Fibroblast of pulmonary artery (primary cell): ENCODE measurements at regions not wholly inside any gene's neighbourhood (a gene's known extent, or its start where the extent isn't known, plus 50 kb on each side); places are given as distances from the start of the nearest gene placed in this dataset.
A peak's percentile ranks its signal among the peaks of the same experiment; 100 is the strongest.
"Not testable (repeated sequence)": the region's sequence is repeated elsewhere in the genome, so short reads cannot be mapped to it uniquely, and the experiment has no call there.

Experiments used
- DNase-seq: peaks from one replicate; pipeline ENCODE4 v3.0.0-alpha.2; 2010; ENCODE audit warnings: low read depth
- H3K4me3 ChIP-seq: replicated peaks from 2 replicates; pipeline ENCODE4 v1.5.1; 2011; ENCODE audit warnings: low read depth, mild to moderate bottlenecking, control low read depth, low read length, moderate library complexity
- CTCF ChIP-seq: IDR thresholded peaks from 2 replicates; pipeline ENCODE4 v1.5.1; 2011; ENCODE audit warnings: mild to moderate bottlenecking, control low read depth, low read length, inconsistent platforms; ENCODE audit errors: missing control alignments

GRCh38 chr3:65128346-65128745, 440.5 kb upstream of the ADAMTS9 start:
- TF ChIP-seq CTCF, result no peak
- DNase-seq, result no peak
- H3K4me3 ChIP-seq, result no peak overlapping the region

GRCh38 chr3:65126527-65127410, 439.0 kb upstream of the ADAMTS9 start:
- no peak overlapping the region for H3K4me3 ChIP-seq
- no peak for TF ChIP-seq CTCF
- peak; percentile 30 for DNase-seq

GRCh38 chr3:65120156-65120555, 432.4 kb upstream of the ADAMTS9 start:
- not testable (repeated sequence) for DNase-seq, H3K4me3 ChIP-seq

- H3K4me3 ChIP-seq, result no peak overlapping the region
- no peak for DNase-seq
- TF ChIP-seq CTCF, result no peak
These were observed 431.2 kb upstream of the ADAMTS9 start for GRCh38 chr3:65118912-65119499.

GRCh38 chr3:65114041-65114440, 426.2 kb upstream of the ADAMTS9 start:
- H3K4me3 ChIP-seq, result no peak overlapping the region
- no peak for DNase-seq
- no peak for TF ChIP-seq CTCF

GRCh38 chr3:65112751-65113300, 425.0 kb upstream of the ADAMTS9 start:
- TF ChIP-seq CTCF, result no peak
- no peak for DNase-seq
- no peak overlapping the region for H3K4me3 ChIP-seq

- no peak overlapping the region for H3K4me3 ChIP-seq
- DNase-seq, result no peak
- no peak for TF ChIP-seq CTCF
These were observed 422.9 kb upstream of the ADAMTS9 start for GRCh38 chr3:65110661-65111060.
